ENCODE measurements at regions not wholly inside any gene's neighbourhood (a gene's known extent, or its start where the extent isn't known, plus 50 kb on each side); places are given as distances from the start of the nearest gene placed in this dataset.

- intact Hi-C loops (cut with micrococcal nuclease): loop anchor here (1.0 kb wide), 4 partner anchors 40 to 294 kb away; no protein-coding TSS in a partner anchor
- Mint-ChIP-seq H3K4me3 (no peak overlapping the region), H3K27ac (no peak overlapping the region), H3K4me1 (peaks cover 4% of the 10 kb centered on the region), H3K36me3 (ENCODE audit: low read depth) (no peaks in the 10 kb centered on the region), H3K9me3 (no peaks in the 10 kb centered on the region), H3K27me3 (peaks cover 26% of the 10 kb centered on the region)
- ChIA-PET POLR2A (interaction anchor here (0.5 kb wide), 1 partner anchor 962 kb away, joined by 3 read pairs; no protein-coding TSS in a partner anchor), CTCF (interaction anchor here (0.6 to 4.0 kb wide), 8 partner anchors 8 to 763 kb away, joined by 3 to 23 read pairs (median 4); no protein-coding TSS in a partner anchor)
- DNase-seq: peak; percentile 83
- ATAC-seq (ENCODE audit: low read depth): peak; percentile 100
- TF ChIP-seq CTCF (IDR thresholded peaks at IDR 0.05): peak; percentile 41
These were observed 52.0 kb downstream of the RPP21 start for GRCh38 chr6:30396833-30397479.

GRCh38 chr6:30397697-30398096 is 52.7 kb downstream of the RPP21 start:
- no peak for TF ChIP-seq CTCF (IDR thresholded peaks at IDR 0.05)
- ChIA-PET POLR2A (interaction anchor here (0.5 kb wide), 1 partner anchor 961 kb away, joined by 3 read pairs; no protein-coding TSS in a partner anchor), CTCF (interaction anchor here (0.6 to 4.0 kb wide), 7 partner anchors 9 to 762 kb away, joined by 3 to 23 read pairs (median 5); no protein-coding TSS in a partner anchor)
- peaks cover 4% of the 10 kb centered on the region for H3K4me1 Mint-ChIP-seq
- ATAC-seq (ENCODE audit: low read depth) (no peak), DNase-seq (no peak)
- no peaks in the 10 kb centered on the region for H3K36me3 Mint-ChIP-seq (ENCODE audit: low read depth)
- H3K27me3 Mint-ChIP-seq: peaks cover 26% of the 10 kb centered on the region
- H3K4me3 Mint-ChIP-seq: no peak overlapping the region
- intact Hi-C loops (cut with micrococcal nuclease): loop anchor here (1.0 kb wide), 4 partner anchors 40 to 294 kb away; no protein-coding TSS in a partner anchor
- no peak overlapping the region for H3K27ac Mint-ChIP-seq
- H3K9me3 Mint-ChIP-seq: no peaks in the 10 kb centered on the region

- intact Hi-C loops (cut with micrococcal nuclease): no loop called here
- DNase-seq: no peak
- TF ChIP-seq CTCF (IDR thresholded peaks at IDR 0.05): no peak
- H3K4me1 Mint-ChIP-seq: peaks cover 4% of the 10 kb centered on the region
- ChIA-PET POLR2A (no interaction called here), CTCF (interaction anchor here (0.7 to 3.4 kb wide), 4 partner anchors 11 to 161 kb away, joined by 3 to 23 read pairs (median 5); no protein-coding TSS in a partner anchor)
- no peak for ATAC-seq (ENCODE audit: low read depth)
- H3K27ac Mint-ChIP-seq: no peak overlapping the region
- no peaks in the 10 kb centered on the region for H3K9me3 Mint-ChIP-seq
- H3K36me3 Mint-ChIP-seq (ENCODE audit: low read depth): no peaks in the 10 kb centered on the region
- H3K27me3 Mint-ChIP-seq: peaks cover 28% of the 10 kb centered on the region
- no peak overlapping the region for H3K4me3 Mint-ChIP-seq
These were observed 54.6 kb downstream of the RPP21 start for GRCh38 chr6:30399390-30400058.

- DNase-seq (no peak), ATAC-seq (ENCODE audit: low read depth) (no peak)
- H3K4me1 Mint-ChIP-seq: no peaks in the 10 kb centered on the region
- CTCF ChIA-PET: no interaction called here
- H3K27me3 Mint-ChIP-seq: peaks cover 36% of the 10 kb centered on the region
- peaks cover 9% of the 10 kb centered on the region for H3K9me3 Mint-ChIP-seq
- no peak overlapping the region for H3K27ac Mint-ChIP-seq
- POLR2A ChIA-PET: no interaction called here
- H3K4me3 Mint-ChIP-seq: no peak overlapping the region
- intact Hi-C loops (cut with micrococcal nuclease): no loop called here
- no peak for TF ChIP-seq CTCF (IDR thresholded peaks at IDR 0.05)
- H3K36me3 Mint-ChIP-seq (ENCODE audit: low read depth): no peaks in the 10 kb centered on the region
These were observed 61.0 kb downstream of the RPP21 start for GRCh38 chr6:30405934-30406333.

GRCh38 chr6:30409184-30409583 is 64.2 kb downstream of the RPP21 start:
- Mint-ChIP-seq H3K4me1 (peaks cover 6% of the 10 kb centered on the region), H3K27me3 (peaks cover 51% of the 10 kb centered on the region), H3K27ac (no peak overlapping the region), H3K4me3 (no peak overlapping the region), H3K36me3 (ENCODE audit: low read depth) (no peaks in the 10 kb centered on the region), H3K9me3 (peaks cover 9% of the 10 kb centered on the region)
- no peak for TF ChIP-seq CTCF (IDR thresholded peaks at IDR 0.05)
- DNase-seq (no peak), ATAC-seq (ENCODE audit: low read depth) (no peak)
- CTCF ChIA-PET: no interaction called here
- POLR2A ChIA-PET: no interaction called here
- intact Hi-C loops (cut with micrococcal nuclease): no loop called here
